NCI-H446 (cell line): ENCODE measurements at regions not wholly inside any gene's neighbourhood (a gene's known extent, or its start where the extent isn't known, plus 50 kb on each side); places are given as distances from the start of the nearest gene placed in this dataset.
A peak's percentile ranks its signal among the peaks of the same experiment; 100 is the strongest.

ENCODE experiments used
- DNase-seq, 2 experiments: peaks; one replicate each; lab custom pipeline; 2025; lab: John Stamatoyannopoulos, UW

DNA sequence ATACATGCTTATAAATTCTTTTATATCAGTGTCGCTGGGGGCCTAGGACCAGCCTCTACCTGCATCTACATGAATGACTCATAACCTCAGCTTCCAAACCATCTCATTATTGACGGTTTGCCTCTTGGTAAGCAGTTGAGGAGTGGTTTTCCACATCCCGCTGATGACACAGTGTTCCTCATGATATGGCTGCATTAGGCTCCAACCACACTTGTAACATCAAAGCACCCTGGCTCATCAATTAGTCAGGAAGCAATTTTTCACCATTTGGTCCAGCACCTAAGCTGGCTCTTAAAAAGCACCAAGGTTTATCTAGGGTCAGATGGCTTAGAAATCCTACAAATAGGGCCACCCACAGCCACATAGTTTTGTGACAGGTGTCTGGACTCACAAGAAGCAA, 402.4 kb downstream of the ARHGEF28 start:
- no peak for DNase-seq

DNA sequence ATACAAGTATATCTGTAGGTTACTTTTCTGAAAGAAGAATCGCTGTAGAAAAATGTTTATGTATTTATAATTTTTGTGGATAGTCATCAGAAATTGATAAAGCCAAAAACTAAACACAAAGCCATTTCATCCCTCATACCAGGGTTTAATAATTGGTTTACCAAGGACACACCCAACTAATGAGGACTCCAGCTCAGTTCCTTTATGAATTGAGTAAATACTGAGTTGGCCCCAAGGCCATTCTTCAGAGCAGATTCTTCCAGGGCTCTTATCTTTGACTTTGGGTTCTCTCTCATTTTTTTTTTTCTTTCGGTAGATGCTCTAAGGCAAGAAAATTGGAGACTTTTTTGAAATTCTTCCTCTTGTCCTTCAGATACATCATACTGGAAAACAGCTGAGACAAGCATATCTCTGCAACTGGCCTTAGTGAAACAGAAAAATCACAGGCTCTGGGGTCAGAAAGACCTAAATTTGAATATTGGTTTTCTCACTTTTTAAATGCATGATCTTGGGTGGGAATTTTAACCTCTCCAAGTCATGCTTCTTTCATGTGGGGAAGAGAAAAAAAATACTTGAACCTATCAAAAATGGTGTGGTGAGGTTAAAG, 401.8 kb downstream of the ARHGEF28 start:
- DNase-seq, result no peak

DNA sequence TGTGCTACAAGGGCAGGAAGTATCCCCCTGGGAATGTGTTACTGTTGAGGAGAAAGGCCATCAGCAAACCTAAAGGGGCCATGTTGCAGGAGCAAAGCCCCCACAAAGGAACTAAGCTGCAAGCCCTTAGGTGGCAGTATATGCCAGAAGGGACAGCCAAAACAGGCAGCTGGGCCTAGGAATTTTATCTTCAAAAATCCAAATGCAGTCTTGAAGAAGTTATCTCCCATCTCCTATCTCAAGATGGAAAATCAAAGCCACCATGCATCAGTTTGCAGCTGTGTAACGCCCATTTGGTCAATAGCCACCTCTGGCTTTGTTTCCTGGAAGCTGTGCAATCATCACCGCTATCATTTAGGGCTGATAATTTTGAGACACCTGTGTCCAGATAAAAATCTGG, 400.3 kb downstream of the ARHGEF28 start:
- DNase-seq, result no peak

DNA sequence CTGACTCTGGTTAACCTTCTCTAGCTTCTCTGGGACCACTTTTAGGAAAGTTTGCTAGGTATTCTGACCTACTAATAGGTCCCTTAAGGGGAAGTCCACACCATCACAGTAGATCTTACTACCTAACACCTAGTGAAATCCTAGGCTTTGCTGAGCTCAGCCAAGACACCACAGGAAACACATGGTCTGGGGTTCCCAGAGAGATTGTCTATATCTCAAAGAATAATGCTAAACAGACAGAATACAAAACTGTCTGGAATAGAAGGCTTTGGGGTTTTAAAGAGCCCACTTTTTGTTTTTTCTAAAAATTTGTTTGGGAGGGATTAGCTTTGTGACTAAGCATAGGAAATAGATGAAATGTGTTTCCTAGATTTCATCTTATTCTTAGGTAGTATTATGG, 395.1 kb downstream of the ARHGEF28 start:
- DNase-seq, result no peak

- peak in 1 of 2 experiments; percentile 63 for DNase-seq
These were observed 394.5 kb downstream of the ARHGEF28 start for GRCh38 chr5:74020503-74020902.

DNA sequence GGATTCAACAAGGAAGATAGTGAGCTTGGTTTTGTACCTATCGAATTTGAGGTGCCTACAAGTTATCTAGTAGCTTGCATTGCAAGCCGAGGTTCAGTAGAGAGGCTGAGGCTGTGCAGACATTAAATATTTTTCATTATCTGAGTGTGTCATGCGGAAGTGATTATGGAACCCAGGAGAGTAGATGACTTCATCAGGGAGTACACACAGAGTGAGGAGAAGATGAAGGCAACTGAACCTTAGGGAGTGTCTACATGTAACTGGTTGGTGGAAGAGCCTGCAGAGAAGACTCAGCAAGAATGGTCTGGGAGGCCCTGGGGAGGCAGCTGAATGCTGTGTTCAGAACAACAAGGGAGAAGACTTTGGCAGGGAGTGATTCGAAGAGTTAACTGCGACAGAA, 393.9 kb downstream of the ARHGEF28 start:
- DNase-seq, result peak; percentile 37 to 51

DNA sequence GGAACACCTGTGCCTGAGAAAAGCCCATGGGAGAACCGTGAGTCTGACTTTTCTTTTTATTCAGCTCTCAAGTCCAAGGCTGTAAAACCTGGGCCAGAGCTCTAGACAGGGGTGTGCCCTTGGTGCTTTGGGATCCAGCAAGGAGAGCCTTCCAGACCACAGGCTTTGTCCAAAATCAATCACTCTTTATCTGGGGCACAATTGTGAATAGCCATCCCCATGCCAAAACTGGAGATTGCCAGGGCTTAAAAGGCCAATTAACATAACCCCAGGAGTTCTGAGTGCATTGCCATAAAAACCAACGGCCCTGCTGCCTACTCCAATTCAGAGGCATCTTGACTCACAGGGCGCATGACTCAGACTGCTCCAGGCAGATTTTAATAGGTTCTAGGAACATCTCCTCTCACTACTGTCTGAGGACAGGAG, 391.8 kb downstream of the ARHGEF28 start:
- peak; percentile 96 to 97 for DNase-seq

DNA sequence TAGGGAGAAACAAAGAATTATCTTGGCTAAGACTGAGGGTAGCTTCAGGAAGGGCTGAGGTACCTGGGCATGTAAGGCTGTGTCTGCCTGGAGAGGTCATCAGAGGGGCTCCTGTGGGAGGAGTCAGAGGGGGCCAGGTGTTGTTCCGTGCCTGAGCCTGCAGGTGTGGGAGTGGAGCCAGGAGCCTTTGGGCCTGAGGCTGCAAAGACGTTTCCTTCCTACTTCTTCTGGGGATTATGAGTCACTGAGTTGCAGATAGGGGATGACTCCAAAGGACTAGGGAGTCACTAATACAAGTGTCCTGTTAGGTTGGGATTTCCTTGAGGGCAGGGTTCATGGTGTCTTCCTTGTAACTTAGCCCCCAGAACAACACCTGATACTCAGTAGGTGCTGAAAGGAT, 391.1 kb downstream of the ARHGEF28 start:
- DNase-seq, result peak in 1 of 2 experiments; percentile 38

- DNase-seq, result no peak
These were observed 390.4 kb downstream of the ARHGEF28 start for GRCh38 chr5:74016373-74016772.

- no peak for DNase-seq
These were observed 389.7 kb downstream of the ARHGEF28 start for GRCh38 chr5:74015716-74016115.

- DNase-seq, result no peak
These were observed 387.2 kb downstream of the ARHGEF28 start for GRCh38 chr5:74013222-74013621.

DNA sequence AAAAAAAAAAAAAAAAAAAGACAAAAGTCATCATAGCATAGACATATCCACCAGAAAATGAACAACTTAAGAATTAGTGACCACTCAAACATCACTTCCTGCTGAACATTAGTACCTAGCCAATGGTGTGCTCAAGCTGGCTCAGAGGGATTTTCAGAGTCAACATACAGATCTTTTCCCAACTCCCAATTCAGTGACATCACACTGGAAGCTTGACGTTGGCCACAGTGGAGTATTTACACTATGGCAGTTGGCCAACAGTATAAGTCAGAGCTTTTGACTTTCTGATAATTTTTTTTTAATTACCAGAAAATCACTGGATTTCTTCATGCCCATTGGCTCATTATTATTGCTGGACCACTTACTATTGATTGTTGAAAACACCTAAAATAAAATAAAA, 383.5 kb downstream of the ARHGEF28 start:
- no peak for DNase-seq

DNA sequence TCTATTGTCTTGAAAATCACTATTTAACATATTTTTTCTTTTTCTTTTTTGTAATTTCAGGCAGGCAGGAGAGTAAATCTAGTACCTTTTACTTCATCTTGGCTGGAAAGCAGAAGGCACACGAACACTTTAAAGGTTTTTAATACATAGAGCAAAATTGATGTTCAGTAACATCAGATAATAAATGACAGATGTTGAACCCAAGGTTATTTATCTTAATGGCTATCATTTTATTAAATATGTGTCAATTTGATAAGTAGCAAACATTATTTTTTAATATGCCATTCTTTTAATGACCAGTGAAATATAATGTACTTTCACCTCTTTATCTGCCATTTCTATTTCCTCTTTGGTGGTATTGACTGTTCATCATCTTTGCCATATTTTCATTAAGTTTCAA, 381.2 kb downstream of the ARHGEF28 start:
- DNase-seq, result no peak

DNA sequence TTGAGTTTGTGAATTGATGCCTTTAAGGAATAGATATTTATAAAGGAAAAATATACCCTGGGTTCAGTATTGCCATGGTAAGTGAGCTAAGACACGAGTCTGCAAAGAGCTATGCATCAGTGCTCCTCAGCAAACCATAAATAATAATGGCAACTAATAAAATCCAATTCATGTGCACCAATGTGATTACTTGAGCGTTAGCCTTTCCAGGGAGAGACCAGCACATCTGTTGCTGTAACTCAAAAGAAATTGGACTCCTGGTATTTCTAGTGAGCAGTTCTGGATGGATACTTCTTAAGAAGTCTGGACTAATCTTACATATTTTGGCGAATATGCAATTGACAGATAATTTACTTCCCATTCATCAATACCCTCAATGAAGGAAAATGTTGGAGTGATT, 373.3 kb downstream of the ARHGEF28 start:
- peak; percentile 66 to 81 for DNase-seq

GRCh38 chr5:73998489-73998888, 372.5 kb downstream of the ARHGEF28 start:
- no peak for DNase-seq

DNA sequence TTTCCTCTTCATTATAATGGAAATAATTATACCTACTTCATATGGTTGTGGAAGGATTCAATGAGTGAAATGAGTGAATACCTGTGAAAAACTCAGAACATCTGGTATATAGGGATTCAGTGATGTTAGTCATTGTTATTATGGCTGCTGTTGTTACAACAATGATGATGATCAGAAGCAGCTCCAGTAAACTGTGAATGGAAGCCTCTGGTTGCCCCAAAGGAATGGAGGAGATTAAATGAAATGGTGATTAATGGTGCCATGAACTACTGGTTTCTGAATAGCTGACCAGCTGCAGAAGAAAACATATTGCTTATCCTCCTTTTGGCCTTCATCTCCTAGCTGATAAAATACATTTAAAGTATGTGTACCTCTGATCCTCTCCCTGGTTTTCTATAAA, 372.0 kb downstream of the ARHGEF28 start:
- DNase-seq, result no peak

GRCh38 chr5:73996151-73996755, 370.3 kb downstream of the ARHGEF28 start:
- peak; percentile 68 to 86 for DNase-seq

- DNase-seq, result no peak
These were observed 369.0 kb downstream of the ARHGEF28 start for GRCh38 chr5:73994963-73995362.
